NCI-H446 (cell line): ENCODE measurements at regions not wholly inside any gene's neighbourhood (a gene's known extent, or its start where the extent isn't known, plus 50 kb on each side); places are given as distances from the start of the nearest gene placed in this dataset.
"Not testable (repeated sequence)": the region's sequence is repeated elsewhere in the genome, so short reads cannot be mapped to it uniquely, and the experiment has no call there.

Experiments
- DNase-seq, 2 experiments: peaks; one replicate each; lab custom pipeline; 2025; lab: John Stamatoyannopoulos, UW

DNA sequence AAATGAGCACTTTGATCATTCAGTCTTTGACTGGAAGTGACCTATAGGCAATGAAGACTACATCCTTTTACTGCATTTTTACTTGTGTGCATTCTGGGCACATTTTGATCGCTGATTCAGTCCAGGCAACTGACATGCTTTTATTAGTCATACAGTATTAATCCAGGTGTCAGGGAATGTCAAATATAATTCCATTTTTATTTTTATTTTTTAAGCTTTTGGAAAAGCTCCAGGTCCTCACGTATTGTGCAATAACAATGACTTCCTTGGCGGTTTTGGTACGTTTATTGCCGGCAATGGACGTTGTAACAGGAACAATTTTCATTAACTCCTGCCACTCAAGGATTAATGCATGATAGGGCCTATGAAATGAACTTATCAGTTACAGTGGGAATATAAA, 302.6 kb upstream of the PTBP2 start:
- DNase-seq, result no peak

DNA sequence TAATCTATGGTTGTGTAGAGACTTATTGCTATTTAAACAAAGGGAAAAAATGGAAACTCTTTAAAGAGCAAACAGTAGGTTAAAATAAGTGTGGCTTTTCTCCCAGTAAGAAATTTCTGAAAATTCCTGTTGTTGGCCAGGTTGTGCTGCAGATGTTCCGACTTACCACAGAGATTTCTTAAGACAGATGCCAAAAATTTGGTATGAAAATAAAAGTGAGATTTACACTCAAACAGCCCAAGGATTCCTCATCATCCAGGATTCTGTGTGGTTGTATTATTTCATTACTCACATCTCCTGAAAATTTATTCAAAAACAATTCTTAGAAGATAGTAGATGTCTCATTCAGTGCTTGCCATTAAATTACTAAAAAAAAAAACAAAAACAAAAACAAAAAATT, 296.7 kb upstream of the PTBP2 start:
- DNase-seq, result no peak

DNA sequence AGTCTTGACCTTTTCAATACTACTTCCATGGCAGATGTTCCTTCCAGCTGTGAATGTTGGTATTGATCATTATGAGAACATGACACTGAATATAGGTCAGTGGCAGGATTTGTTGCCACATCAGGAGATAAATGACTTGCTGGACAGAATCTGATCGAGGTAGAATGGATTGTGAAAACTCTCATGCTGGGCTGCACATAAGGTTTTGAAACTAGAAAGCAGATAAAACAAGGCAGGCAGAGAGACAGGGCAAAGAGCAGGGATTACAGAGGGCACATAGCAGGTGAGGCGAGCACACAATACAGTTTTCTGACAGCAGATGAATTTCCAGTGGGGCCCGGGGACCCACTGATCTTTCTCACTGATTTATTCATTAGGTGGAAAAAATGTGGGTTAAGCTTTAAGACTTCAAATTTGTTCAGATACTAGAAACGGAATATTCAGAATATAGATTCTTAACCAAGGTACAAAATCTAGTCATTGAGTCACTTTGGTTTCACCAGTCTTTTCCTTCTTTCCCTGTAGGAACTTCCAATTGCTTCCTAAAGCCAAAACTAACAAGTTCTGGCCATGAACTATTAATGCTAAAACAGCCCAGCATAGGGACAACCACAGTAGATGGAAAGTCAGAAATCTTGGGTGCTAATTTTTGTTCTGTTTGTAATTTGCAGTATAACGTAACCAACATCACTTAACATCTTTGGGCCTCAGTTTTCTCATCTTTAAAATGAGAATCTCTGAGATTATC, 296.0 kb upstream of the PTBP2 start:
- DNase-seq, result no peak

DNA sequence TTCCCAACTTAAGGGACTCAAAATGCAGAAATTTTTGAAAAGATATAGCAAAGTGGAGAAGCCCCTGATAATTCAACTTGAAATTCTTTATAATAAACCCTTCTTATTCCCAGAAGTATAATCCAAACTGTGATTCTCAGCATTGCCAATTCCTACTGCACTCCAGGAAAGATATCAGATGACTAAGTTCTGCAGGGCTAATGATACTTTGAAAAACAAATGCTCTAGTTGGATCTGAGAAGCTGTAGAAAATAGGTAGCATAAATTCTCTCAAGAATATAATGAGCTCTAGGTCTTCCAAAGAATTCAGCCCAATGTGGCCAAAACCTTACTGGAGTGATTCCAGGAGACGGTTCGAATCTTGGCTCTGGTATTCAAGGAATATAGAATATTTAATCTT, 294.0 kb upstream of the PTBP2 start:
- peak; percentile 5 to 28 for DNase-seq

DNA sequence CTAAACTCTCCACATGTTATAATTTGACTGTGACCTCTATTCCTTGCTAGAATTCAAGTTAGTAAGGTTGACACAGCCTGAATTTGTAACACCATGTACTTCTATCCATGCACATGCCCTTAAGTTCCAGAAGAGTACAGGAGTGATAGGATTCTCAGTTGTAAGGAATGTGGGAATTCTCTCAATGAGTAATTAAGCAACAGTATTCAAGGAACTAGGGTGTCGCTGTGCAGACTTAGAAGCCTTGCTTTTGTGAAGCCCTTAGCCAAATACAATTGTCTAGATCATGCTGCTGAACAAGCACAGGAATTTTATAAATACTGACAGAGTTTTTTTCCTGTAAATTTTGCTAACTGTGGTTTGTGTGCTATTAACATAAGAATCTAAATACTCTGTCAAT, 276.3 kb upstream of the PTBP2 start:
- DNase-seq, result no peak

DNA sequence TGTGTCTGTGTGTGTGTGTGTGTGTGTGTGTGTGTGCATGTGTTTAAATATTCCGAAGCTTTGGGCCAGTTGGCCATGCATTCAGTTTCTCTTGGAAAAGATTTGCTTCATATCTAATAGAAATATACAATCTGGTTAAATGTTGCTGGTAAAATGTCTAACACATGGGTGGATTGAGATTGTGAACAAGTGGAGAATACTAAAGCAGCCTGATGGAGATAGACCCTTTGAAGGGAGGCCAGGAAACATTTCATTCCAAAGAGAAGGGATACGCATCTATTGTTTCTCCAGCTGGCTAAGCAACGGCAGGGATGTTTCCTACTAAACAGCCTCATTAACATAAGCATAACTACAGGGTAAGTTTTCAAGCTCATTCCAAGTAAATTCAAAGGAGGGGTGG, 257.5 kb upstream of the PTBP2 start:
- DNase-seq, result no peak

DNA sequence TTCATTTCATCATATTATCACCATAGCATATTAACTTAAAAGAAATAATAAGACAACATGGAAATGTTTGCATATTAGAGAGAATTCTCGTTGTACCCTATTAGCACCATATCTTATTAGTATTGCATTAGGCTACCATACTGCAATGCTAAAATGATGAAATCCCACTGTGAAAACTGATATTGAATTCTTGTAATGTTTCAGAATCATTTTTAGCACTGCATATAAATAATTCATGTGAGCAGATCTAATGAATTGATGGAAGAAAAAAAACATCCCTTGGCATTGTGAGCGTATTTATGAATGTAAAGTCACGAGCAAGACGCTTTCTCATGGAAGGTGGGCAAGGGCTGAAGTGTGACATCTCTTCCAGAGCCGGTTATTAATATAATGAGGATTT, 257.1 kb upstream of the PTBP2 start:
- DNase-seq, result no peak

DNA sequence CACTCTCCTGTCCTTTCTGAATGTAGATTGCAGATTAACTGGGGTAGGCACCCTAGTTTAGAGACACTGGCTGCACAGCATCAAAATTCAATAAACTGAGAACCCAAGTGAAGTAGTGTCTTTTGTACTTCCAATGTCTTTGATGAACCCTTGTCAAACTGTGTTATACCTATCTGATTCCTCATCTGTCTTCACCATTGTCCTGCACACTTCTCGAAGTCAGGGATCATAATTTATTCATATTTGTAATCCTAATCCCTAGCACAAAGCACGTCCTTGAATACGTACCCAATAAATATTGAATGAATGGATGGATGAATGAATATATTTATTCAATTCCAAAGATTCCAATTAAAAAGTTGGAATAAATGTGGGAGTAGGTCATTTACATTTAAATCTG, 256.6 kb upstream of the PTBP2 start:
- no peak for DNase-seq

DNA sequence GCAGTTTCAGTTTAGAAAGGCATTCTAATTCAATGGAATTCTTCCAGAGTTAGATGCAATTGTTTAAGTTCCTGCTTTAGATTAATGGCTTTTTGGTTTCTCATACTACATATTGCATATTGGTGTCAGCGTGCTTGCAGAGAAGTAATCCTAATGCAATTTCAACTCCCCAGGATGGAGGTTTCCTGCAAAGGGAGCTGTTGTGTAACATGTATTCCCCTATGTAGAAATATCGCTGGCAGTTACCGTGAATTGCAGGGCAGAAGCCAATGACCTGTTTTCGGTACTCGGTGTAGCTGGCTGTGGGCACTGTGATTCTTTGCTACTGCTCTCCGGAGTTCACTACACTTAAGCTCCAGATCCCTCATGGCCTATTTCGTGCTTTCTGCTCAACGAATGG, 256.1 kb upstream of the PTBP2 start:
- no peak for DNase-seq

DNA sequence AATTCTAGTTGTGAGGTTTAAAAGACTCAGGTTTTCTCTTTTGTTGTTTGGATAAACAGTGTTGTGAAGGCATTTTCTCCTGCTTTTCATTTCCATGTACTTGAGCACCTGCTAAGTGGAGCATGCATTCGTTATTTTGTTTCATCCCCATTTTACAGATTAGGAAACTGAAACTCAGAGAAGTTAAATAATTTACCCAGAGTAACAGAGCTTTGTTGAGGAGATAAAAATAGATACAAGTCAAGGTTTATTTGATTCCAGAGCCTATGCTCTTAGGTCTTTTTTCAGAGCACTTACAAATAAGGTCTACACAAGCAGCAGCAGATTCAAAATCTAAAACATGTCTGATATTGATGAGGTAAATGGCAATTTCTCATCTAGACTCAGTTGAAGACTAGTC, 254.7 kb upstream of the PTBP2 start:
- no peak for DNase-seq

DNA sequence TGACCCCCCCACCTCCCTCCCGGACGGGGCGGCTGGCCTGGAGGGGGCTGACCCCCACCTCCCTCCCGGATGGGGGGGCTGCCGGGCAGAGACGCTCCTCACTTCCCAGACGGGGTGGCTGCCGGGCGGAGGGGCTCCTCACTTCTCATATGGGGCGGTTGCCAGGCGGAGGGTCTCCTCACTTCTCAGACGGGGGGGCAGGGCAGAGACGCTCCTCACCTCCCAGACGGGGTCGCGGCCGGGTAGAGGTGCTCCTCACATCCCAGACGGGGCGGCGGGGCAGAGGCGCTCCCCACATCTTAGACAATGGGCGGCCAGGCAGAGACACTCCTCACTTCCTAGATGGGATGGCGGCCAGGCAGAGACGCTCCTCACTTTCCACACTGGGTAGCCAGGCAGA, 251.9 kb upstream of the PTBP2 start:
- DNase-seq, result not testable (repeated sequence)

DNA sequence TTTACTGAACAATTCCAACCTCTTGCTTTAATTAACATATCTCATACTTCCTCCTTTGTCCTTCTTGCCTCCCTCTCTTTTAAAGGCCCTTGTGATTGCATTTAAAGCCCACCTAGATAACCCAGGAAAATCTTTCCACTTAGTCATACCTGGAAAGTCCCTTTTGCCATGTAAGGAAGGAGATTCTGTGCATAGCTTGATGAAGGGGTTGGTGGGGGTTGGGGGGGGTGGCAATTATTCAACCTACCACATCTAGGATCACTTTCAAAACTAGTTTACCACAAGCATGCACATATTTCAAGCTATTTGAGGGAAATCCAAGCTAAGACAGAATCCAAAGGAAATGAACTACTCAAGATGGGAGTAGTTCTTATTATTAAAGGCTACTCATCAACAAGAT, 249.1 kb upstream of the PTBP2 start:
- DNase-seq, result no peak

DNA sequence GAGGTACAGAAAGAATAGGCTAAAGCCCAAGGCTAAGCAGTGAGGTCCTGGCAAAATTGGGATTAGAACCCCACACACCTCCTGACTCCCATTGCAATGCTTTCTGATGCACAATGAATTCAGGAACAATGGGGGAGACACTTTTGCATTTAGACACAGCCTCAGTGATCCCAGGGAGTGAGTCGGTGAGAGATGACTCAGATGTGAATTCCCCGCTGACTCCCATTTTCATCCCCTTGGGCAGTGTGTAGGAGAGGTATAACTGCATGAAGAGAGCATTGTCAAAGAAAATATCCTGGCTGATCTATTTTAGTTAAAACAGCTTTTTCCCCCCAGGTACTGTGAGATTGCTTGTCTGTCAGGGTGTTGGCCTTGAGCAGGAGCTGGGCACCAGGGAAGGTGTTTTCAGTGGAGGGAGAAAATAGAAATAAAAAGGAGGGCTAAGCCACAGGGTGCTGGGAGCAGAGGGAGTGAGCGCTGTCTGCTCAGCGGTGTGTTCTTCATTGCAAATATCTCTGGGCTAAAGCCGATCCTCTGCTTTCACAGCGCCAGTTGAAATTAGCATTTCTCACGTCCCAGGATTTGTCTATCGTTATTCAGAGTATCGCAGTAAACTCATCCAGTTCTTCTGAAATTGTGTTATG, 247.7 kb upstream of the PTBP2 start:
- no peak for DNase-seq

DNA sequence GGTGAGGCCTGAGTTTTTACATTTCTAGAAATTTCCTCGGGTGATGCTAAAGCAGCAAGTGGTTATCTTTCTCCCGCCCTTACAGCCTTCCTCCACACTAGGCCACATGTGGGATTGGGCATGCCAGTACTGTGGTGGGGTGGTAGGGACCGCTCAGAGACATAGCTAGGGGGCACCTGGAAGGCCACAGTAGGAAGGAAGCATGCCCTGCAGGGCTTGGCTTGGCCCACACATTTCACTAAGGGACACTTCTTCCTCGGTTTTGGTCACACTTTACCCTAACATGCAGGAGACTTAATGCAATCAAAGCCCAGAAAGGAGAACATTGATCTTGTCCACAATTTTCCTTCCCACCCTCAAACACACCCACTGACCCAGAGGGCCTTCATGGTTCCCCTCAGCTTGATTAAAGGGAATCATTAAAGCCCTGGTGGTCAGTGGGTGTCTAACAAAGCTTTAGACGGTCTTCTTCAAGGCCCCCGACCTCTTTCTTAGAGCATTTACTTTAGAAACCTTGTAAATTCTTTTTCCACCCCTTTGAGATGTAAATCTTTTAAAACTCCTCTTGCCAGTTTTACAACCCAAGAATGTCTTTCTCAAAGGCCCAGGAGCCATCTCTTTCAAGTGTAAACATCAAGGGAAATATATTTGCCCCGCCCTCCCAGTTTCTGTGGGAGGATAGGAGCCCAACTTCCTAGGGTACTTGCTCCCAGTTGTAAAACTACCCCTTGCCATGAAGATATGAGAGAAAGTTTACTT, 246.4 kb upstream of the PTBP2 start:
- no peak for DNase-seq

DNA sequence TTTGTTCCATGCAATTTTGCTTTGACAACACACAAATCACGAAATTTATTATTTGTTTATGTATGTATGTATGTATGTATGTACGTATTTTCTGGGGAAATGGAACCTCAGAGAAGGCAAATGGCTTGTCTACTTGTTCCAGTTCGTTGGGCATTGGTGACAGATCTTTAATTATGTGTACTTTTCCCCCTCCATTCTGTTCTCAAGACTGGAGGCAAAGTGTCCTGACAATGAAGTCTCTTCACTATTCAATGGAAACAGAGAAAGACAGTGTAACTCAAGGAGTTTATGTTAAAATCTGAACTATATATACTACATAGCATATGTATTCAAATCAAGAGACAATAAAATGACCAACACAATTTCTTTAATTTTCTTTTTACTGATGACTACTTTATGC, 245.7 kb upstream of the PTBP2 start:
- DNase-seq, result no peak

DNA sequence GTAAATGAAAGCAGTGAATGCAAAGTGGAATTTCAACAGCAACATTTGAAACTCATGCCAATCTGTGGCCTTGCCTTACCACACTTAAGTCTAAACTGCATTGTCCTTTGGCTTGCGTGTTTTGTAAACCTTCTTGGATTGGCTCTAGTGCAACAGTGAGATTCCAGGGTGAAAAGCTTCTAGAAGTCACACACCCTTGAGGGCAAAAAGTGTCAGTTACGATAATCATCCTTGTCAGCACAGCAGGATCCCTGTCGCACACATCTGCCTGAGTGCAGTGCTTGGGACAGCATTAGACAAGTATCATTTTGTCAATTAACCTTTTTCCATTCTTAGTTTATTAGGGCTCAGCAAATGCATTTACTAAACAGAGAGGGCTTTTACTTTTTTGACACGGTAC, 243.4 kb upstream of the PTBP2 start:
- no peak for DNase-seq

DNA sequence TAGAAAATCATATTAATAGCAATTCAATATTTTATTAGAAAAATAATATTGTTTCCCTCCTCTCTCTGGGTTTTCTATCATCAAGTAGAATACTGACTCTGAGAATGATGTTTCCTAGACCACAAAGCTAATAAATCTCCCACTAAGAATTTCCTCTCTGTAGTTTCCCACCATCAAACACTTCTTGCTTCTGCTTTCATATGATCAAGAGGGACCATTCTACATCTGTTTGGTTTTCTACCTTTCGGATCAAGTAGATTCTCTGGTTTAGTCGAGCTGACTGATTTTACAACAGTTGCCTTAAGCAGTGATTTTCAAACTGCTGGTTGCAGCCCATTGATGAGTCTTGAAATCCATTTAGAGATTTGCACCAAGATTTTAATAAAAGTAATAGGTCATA, 240.2 kb upstream of the PTBP2 start:
- no peak for DNase-seq

DNA sequence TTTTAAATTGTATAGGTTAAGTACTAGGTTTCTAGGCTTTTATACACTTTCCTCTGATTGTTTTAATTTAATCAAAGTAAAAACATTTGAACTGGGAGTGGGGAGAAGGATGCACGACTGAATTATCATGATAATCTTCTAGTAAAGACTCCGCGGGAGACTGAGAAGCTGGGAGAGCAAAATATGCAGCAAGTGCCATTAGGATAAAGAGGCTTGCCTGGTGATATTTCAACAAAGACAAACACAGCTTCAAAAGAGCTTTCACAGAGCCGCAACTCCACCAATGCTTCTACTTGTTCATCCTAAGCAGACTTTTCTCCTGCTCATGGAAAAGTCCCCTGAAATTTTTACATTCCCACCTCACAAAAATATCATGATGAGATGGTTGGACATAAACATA, 239.0 kb upstream of the PTBP2 start:
- no peak for DNase-seq

DNA sequence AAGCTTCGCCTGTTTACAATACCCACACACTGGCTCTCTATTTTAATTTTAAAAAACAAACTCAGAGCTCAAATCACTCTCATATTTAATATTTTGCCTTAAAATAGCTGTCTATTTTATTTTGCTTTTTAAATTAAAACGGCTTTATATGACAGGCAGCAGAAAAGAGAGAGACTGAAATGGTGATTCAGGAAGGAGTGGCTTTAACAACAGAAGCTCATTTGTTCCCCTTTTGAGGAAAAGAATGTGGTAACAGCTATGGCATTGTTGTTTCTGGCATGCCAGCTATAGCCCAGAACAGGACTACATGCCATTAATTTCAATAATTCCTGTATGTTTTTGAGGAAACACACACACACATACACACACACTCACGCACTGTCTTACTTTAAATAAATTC, 234.2 kb upstream of the PTBP2 start:
- no peak for DNase-seq

DNA sequence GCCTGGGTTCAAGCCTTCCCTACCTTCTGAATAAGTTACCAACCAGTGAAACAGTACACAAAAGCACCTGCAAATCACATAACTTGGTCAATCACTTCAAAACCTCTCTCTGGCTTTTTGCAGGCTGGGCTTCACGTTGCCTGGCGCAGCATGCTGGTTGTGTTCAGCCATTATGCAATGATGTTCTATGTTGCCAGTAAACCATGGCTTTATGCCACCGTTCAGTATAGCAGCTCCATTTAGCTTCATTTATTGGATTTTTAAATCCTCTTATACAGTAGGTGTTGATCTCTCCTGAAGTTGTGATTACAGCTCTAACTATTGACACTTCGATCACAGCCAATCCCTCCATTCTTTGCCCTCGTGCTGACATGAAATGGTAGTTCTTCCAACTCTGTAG, 233.6 kb upstream of the PTBP2 start:
- DNase-seq, result peak in 1 of 2 experiments; percentile 21

DNA sequence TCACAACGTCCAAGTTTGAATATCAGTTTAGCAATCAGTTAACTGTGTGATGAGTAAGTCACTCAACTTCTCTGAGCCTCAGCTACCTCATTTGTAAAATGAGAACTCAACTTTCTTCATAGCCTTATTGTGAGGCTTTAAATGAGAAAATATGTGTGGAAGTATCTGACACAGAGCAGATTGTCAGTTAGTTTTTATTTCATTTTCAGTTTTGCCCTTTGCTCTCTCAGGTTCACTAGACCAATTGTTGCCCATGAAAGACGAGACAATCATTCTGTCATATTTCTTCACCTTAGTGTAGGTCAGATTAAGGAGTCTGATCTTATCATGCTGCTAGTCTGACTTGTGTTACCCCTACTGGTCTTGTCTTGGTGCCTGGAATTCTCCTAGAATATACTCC, 232.8 kb upstream of the PTBP2 start:
- DNase-seq, result no peak

DNA sequence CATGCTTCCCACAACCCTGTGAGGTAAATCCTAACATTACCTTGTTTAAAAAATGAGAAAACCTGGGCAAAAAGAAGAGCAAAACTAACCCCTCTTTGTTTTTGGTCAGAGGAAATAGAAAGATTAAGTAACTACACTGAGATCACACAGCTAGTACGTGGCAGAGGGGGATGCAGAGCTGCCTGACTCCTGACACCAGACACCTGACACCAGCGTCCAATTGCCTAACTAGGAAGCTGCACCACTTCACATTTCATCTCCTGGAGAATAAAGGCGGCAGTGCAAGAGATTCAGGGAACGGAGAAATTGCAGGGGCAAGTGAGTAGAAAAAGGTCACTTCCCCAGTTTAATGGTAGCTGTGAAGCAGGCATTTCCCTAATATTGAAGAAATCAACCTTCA, 229.3 kb upstream of the PTBP2 start:
- DNase-seq, result no peak

DNA sequence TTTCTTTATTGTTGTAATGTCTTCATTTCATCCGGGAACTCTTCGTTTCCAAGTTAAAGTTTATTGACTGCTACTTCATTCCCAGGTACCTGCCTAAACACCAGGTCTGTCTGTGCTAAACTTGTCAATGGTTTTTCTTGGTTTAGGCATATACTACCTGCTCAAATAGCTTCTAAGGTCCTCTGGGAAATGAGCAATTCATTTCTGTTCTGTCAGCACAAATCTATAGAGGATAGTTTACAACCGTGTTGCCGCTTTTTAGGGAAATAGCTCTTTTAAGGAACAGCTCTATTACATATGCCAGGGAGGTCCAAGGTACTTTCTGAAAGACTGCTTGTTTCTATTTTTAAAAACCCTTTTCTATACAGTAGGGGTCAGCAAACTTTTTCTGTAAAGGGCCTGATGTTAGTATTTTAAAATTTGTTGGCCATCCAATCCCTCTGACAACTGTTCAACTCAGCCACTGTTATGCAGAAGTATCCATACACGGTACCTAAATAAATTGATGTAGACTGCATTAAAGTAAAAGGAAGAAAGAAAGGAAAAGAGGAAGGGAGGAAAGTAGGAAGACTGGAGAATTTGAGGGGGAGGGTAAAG, 222.7 kb upstream of the PTBP2 start:
- no peak for DNase-seq
